Immature natural killer cell (primary cell): ENCODE measurements at regions not wholly inside any gene's neighbourhood (a gene's known extent, or its start where the extent isn't known, plus 50 kb on each side); places are given as distances from the start of the nearest gene placed in this dataset.

ENCODE experiments used
- DNase-seq, 3 donors: peaks; one replicate each; pipeline ENCODE4 v3.0.0; 2022; ENCODE audit warnings: mixed read lengths in 1 of 3
- H3K27ac Mint-ChIP-seq, 6 donors: one replicate each; pipeline ENCODE4 v1.8.0; 2020; ENCODE audit warnings: mixed read lengths in 6 of 6, mild to moderate bottlenecking in 5 of 6, inconsistent platforms in 4 of 6, moderate library complexity in 3 of 6
- H3K27me3 Mint-ChIP-seq, 3 donors: one replicate each; pipeline ENCODE4 v1.8.0; 2020 to 2021; ENCODE audit warnings: low read depth in 3 of 3, mild to moderate bottlenecking in 3 of 3, mixed read lengths in 3 of 3, moderate library complexity in 3 of 3, inconsistent platforms in 1 of 3
- H3K36me3 Mint-ChIP-seq, 3 donors: one replicate each; pipeline ENCODE4 v1.8.0; 2020; ENCODE audit warnings: mixed read lengths in 3 of 3, inconsistent platforms in 2 of 3, mild to moderate bottlenecking in 2 of 3
- H3K4me1 Mint-ChIP-seq, 2 donors: one replicate each; pipeline ENCODE4 v1.8.0; 2020; ENCODE audit warnings: inconsistent platforms in 2 of 2, mild to moderate bottlenecking in 2 of 2, mixed read lengths in 2 of 2, moderate library complexity in 1 of 2
- H3K4me3 Mint-ChIP-seq, 5 donors: one replicate each; pipeline ENCODE4 v1.8.0; 2020; ENCODE audit warnings: mild to moderate bottlenecking in 5 of 5, mixed read lengths in 5 of 5, inconsistent platforms in 3 of 5, moderate library complexity in 3 of 5
- H3K9me3 Mint-ChIP-seq, 6 donors: one replicate each; pipeline ENCODE4 v1.8.0; 2020; ENCODE audit warnings: mild to moderate bottlenecking in 6 of 6, mixed read lengths in 6 of 6, inconsistent platforms in 4 of 6, moderate library complexity in 3 of 6

- no peaks in the 10 kb centered on the region for H3K9me3 Mint-ChIP-seq
- no peak overlapping the region for H3K27ac Mint-ChIP-seq
- no peaks in the 10 kb centered on the region for H3K36me3 Mint-ChIP-seq
- no peaks in the 10 kb centered on the region for H3K4me1 Mint-ChIP-seq
- H3K4me3 Mint-ChIP-seq: no peak overlapping the region
- no peak for DNase-seq
- peaks cover 2 to 10% (median 7%) of the 10 kb centered on the region in 3 donors for H3K27me3 Mint-ChIP-seq
These were observed 116.4 kb upstream of the TJP1 start for GRCh38 chr15:29938361-29939335.

GRCh38 chr15:29937956-29938355, 115.7 kb upstream of the TJP1 start:
- peaks cover 4 to 10% (median 7%) of the 10 kb centered on the region in 3 donors for H3K27me3 Mint-ChIP-seq
- no peaks in the 10 kb centered on the region for H3K9me3 Mint-ChIP-seq
- H3K4me1 Mint-ChIP-seq: no peaks in the 10 kb centered on the region
- no peak for DNase-seq
- H3K4me3 Mint-ChIP-seq: no peak overlapping the region
- no peaks in the 10 kb centered on the region for H3K36me3 Mint-ChIP-seq
- H3K27ac Mint-ChIP-seq: no peak overlapping the region

GRCh38 chr15:29936353-29937049, 114.2 kb upstream of the TJP1 start:
- H3K36me3 Mint-ChIP-seq: no peaks in the 10 kb centered on the region
- no peaks in the 10 kb centered on the region for H3K4me1 Mint-ChIP-seq
- DNase-seq: no peak
- no peak overlapping the region for H3K4me3 Mint-ChIP-seq
- H3K27ac Mint-ChIP-seq: no peak overlapping the region
- H3K9me3 Mint-ChIP-seq: peaks cover 0 to under 1% (median 0%) of the 10 kb centered on the region in 6 donors
- H3K27me3 Mint-ChIP-seq: peaks cover 2 to 11% (median 7%) of the 10 kb centered on the region in 3 donors

- H3K36me3 Mint-ChIP-seq: no peaks in the 10 kb centered on the region
- H3K27me3 Mint-ChIP-seq: peaks cover 2 to 11% (median 4%) of the 10 kb centered on the region in 3 donors
- H3K9me3 Mint-ChIP-seq: peaks cover 0 to 1% (median 0%) of the 10 kb centered on the region in 6 donors
- no peak overlapping the region for H3K27ac Mint-ChIP-seq
- no peak for DNase-seq
- no peaks in the 10 kb centered on the region for H3K4me1 Mint-ChIP-seq
- H3K4me3 Mint-ChIP-seq: no peak overlapping the region
These were observed 113.2 kb upstream of the TJP1 start for GRCh38 chr15:29935296-29936004.

- Mint-ChIP-seq H3K4me3 (no peak overlapping the region), H3K36me3 (no peaks in the 10 kb centered on the region), H3K27me3 (peaks cover 4 to 12% (median 5%) of the 10 kb centered on the region in 3 donors), H3K27ac (no peak overlapping the region), H3K9me3 (peaks cover 0 to 1% (median 0%) of the 10 kb centered on the region in 6 donors), H3K4me1 (no peaks in the 10 kb centered on the region)
- no peak for DNase-seq
These were observed 112.0 kb upstream of the TJP1 start for GRCh38 chr15:29934251-29934650.

GRCh38 chr15:29933042-29933803, 111.0 kb upstream of the TJP1 start:
- no peak overlapping the region for H3K4me3 Mint-ChIP-seq
- H3K36me3 Mint-ChIP-seq: no peaks in the 10 kb centered on the region
- H3K27me3 Mint-ChIP-seq: peaks cover 6 to 12% (median 7%) of the 10 kb centered on the region in 3 donors
- DNase-seq: no peak
- H3K27ac Mint-ChIP-seq: no peak overlapping the region
- peaks cover 0 to 1% (median 0%) of the 10 kb centered on the region in 6 donors for H3K9me3 Mint-ChIP-seq
- H3K4me1 Mint-ChIP-seq: no peaks in the 10 kb centered on the region

- peaks cover 10 to 16% (median 10%) of the 10 kb centered on the region in 3 donors for H3K27me3 Mint-ChIP-seq
These were observed 103.8 kb upstream of the TJP1 start for GRCh38 chr15:29926083-29926388.

GRCh38 chr15:29925227-29926082, 103.2 kb upstream of the TJP1 start:
- no peak for DNase-seq
- Mint-ChIP-seq H3K4me3 (no peak overlapping the region), H3K9me3 (peaks cover 0 to 4% (median 0%) of the 10 kb centered on the region in 6 donors), H3K4me1 (no peaks in the 10 kb centered on the region), H3K27me3 (peaks cover 10 to 19% (median 12%) of the 10 kb centered on the region in 3 donors), H3K27ac (no peak overlapping the region), H3K36me3 (no peaks in the 10 kb centered on the region)

More at GRCh38 chr15:29926083-29926388, 103.8 kb upstream of the TJP1 start:
- DNase-seq: no peak
- Mint-ChIP-seq H3K9me3 (peaks cover 0 to 4% (median 0%) of the 10 kb centered on the region in 6 donors), H3K27ac (no peak overlapping the region), H3K4me3 (no peak overlapping the region), H3K36me3 (no peaks in the 10 kb centered on the region), H3K4me1 (no peaks in the 10 kb centered on the region)

GRCh38 chr15:29924750-29925149, 102.5 kb upstream of the TJP1 start:
- H3K27ac Mint-ChIP-seq: no peak overlapping the region
- no peaks in the 10 kb centered on the region for H3K36me3 Mint-ChIP-seq
- H3K27me3 Mint-ChIP-seq: peaks cover 9 to 19% (median 12%) of the 10 kb centered on the region in 3 donors
- no peak for DNase-seq
- H3K4me3 Mint-ChIP-seq: no peak overlapping the region
- H3K4me1 Mint-ChIP-seq: no peaks in the 10 kb centered on the region
- H3K9me3 Mint-ChIP-seq: peaks cover 0 to 4% (median 0%) of the 10 kb centered on the region in 6 donors

GRCh38 chr15:29922191-29922590, 99.9 kb upstream of the TJP1 start:
- H3K4me3 Mint-ChIP-seq: no peak overlapping the region
- no peaks in the 10 kb centered on the region for H3K4me1 Mint-ChIP-seq
- DNase-seq: no peak
- peaks cover 7 to 20% (median 8%) of the 10 kb centered on the region in 3 donors for H3K27me3 Mint-ChIP-seq
- H3K36me3 Mint-ChIP-seq: no peaks in the 10 kb centered on the region
- no peak overlapping the region for H3K27ac Mint-ChIP-seq
- H3K9me3 Mint-ChIP-seq: peaks cover 0 to 4% (median 0%) of the 10 kb centered on the region in 6 donors

- peaks cover 0 to 2% (median 0%) of the 10 kb centered on the region in 6 donors for H3K9me3 Mint-ChIP-seq
These were observed 98.9 kb upstream of the TJP1 start for GRCh38 chr15:29921130-29921601.

GRCh38 chr15:29920515-29920914, 98.2 kb upstream of the TJP1 start:
- Mint-ChIP-seq H3K4me1 (no peaks in the 10 kb centered on the region), H3K36me3 (no peaks in the 10 kb centered on the region), H3K9me3 (no peaks in the 10 kb centered on the region), H3K27ac (no peak overlapping the region), H3K4me3 (no peak overlapping the region), H3K27me3 (peaks cover 2 to 15% (median 4%) of the 10 kb centered on the region in 3 donors)
- DNase-seq: no peak

More at GRCh38 chr15:29921130-29921601, 98.9 kb upstream of the TJP1 start:
- Mint-ChIP-seq H3K36me3 (no peaks in the 10 kb centered on the region), H3K4me1 (no peaks in the 10 kb centered on the region), H3K4me3 (no peak overlapping the region), H3K27me3 (peaks cover 7 to 17% (median 8%) of the 10 kb centered on the region in 3 donors), H3K27ac (no peak overlapping the region)
- DNase-seq: no peak
